NB4 (cell line): ENCODE measurements at regions not wholly inside any gene's neighbourhood (a gene's known extent, or its start where the extent isn't known, plus 50 kb on each side); places are given as distances from the start of the nearest gene placed in this dataset.

Experiments used
- MYC ChIP-seq: IDR thresholded peaks from 2 replicates; pipeline ENCODE4 v1.6.1; 2011; ENCODE audit warnings: low read depth, low read length
- POLR2A ChIP-seq: IDR thresholded peaks from 2 replicates; pipeline ENCODE4 v1.6.1; 2011; ENCODE audit warnings: mild to moderate bottlenecking; ENCODE audit not compliant: insufficient read length; ENCODE audit errors: extremely low read depth
- TF ChIP-seq, protein P1 (sequence below): IDR thresholded peaks from one replicate; pipeline ENCODE4 v1.5.1; 2012; ENCODE audit warnings: low read depth, low read length
- TF ChIP-seq, protein P2 (sequence below): IDR thresholded peaks from 2 replicates; pipeline ENCODE4 v1.6.1; 2011; ENCODE audit warnings: low read depth, low read length

DNA sequence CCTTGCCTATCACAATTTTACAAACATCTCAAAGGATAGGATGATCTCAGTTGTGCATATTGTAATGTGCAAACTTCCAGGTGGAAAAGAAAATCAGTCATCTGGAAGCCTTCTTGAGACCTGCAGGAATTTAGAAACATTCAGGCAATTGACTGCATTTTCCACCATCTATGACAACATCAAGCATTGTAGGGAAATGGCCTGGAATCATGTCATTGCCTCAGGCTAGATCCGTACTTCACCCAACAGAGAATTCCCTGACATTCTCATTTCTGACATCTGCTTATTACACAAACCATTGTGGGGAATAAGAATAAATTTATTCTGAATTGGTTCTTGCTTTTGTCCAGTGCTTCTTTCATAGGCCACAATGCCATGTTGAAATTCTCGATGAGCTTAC lies 124.9 kb upstream of the NPVF start:
- TF ChIP-seq POLR2A (no peak), MYC (no peak)
- TF ChIP-seq, protein P1, sequence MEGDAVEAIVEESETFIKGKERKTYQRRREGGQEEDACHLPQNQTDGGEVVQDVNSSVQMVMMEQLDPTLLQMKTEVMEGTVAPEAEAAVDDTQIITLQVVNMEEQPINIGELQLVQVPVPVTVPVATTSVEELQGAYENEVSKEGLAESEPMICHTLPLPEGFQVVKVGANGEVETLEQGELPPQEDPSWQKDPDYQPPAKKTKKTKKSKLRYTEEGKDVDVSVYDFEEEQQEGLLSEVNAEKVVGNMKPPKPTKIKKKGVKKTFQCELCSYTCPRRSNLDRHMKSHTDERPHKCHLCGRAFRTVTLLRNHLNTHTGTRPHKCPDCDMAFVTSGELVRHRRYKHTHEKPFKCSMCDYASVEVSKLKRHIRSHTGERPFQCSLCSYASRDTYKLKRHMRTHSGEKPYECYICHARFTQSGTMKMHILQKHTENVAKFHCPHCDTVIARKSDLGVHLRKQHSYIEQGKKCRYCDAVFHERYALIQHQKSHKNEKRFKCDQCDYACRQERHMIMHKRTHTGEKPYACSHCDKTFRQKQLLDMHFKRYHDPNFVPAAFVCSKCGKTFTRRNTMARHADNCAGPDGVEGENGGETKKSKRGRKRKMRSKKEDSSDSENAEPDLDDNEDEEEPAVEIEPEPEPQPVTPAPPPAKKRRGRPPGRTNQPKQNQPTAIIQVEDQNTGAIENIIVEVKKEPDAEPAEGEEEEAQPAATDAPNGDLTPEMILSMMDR: no peak
- TF ChIP-seq, protein P2, sequence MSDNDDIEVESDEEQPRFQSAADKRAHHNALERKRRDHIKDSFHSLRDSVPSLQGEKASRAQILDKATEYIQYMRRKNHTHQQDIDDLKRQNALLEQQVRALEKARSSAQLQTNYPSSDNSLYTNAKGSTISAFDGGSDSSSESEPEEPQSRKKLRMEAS: no peak
